ENCODE measurements at regions not wholly inside any gene's neighbourhood (a gene's known extent, or its start where the extent isn't known, plus 50 kb on each side); places are given as distances from the start of the nearest gene placed in this dataset.
"Not testable (repeated sequence)": the region's sequence is repeated elsewhere in the genome, so short reads cannot be mapped to it uniquely, and the experiment has no call there.

DNA sequence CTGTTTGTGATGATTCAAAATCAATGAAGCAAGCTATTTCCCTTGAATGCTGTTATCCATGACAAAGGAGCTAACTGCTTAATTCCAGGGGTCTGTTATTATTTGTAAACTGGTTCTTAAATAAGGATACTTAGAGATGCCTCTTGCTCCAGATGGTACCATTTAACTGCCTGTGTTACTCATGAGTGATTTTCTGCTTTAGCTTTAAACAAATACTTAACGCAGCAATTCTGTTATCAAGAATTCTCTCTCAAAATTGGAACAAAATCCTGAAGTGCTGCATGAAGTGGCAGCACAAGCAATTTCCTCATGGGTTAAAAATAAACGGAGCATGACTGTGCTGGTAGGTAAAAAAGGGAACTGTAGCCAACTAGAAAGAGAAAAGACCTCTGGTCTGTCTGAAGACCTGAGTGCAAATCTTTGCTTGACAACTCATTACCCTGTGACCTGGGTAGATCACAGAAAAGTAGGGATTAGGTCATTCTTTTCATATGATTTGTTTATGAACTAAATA, 62.5 kb upstream of the GBE1 start:
- DNase-seq: no peak

DNA sequence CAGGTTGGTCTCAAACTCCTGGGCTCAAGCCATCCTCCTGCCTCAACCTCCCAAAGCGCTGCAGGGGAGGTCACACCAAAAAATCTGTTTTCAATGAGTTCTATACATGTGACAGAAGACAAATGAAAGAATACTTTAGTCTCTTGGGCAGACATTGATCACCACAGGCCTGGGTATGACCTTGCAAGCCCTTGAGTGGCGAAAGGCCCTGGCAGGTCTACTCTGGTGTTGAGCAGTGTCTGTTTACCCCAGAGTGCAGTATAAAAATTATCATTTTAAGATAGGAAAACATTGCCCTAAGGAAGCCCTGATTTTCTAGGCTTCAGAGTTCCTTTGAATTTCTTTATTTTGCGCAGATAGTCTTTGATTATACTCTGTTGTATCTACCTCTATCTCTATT, 61.6 kb upstream of the GBE1 start:
- no peak for DNase-seq

DNA sequence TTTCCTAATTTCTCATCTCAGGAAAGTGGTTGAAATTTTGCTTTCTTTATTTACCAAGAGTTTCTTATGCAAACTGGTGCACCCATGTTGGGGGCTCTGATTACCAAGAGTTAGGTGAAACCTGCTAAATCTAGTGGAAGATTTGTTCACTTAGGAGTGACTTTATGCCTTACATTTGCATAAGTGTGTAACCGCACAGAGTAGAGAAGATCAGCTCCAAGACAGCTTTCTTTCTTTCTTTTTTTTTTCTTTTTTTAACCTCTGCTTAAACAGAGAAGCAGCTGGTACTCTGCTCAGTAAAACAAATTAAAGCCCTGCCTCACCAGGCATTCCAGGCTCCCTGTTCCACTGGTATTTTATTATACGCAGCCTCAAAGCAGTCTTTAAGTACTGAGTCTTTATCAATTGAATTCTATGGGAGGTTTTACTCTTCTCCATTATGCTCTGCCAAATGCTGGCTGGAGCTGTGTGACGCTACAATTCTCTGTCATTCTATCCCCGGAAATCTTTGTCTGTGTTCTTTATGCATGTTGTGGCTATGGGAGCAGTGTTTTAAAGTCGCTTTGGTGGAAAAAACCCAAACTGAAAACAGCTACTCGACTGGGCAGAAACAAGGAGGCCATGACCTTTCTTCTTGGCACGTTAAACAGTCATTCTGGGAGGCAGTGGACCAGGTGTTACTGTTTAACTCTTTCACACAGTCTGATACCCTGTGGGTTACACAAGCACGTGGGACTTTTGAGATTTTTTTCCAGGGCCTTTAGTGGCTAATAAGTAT, 55.2 kb upstream of the GBE1 start:
- no peak for DNase-seq

DNA sequence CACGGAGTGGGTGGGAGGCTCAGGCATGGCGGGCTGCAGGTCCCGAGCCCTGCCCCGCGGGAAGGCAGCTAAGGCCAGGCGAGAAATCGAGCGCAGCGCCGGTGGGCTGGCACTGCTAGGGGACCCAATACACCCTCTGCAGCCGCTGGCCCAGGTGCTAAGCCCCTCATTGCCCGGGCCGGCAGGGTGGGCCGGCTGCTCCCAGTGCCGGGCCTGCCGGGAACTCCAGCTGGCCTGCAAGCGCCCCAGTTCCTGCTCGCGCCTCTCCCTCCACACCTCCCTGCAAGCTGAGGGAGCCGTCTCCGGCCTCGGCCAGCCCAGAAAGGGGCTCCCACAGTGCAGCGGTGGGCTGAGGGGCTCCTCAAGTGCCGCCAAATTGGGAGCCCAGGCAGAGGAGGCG, 50.7 kb upstream of the GBE1 start:
- not testable (repeated sequence) for DNase-seq
